BLaER1 treated with 17β-estradiol and CSF1 and Interleukin-3, amounts not matched to agents 10 nM and 100 nM (cell line): ENCODE measurements at regions not wholly inside any gene's neighbourhood (a gene's known extent, or its start where the extent isn't known, plus 50 kb on each side); places are given as distances from the start of the nearest gene placed in this dataset.
"Not testable (repeated sequence)": the region's sequence is repeated elsewhere in the genome, so short reads cannot be mapped to it uniquely, and the experiment has no call there.

Experiments used
- H3K27ac ChIP-seq, 11 experiments: shearing (Covaris generic); formaldehyde crosslinking; 2 replicates each; pipeline ENCODE4 v1.8.1; 2022
- H3K27me3 ChIP-seq, 11 experiments: shearing (Covaris generic); formaldehyde crosslinking; 2 replicates each; pipeline ENCODE4 v1.8.1; 2022
- H3K36me3 ChIP-seq, 11 experiments: shearing (Covaris generic); formaldehyde crosslinking; 2 replicates each; pipeline ENCODE4 v1.8.1; 2022
- H3K4me1 ChIP-seq, 10 experiments: shearing (Covaris generic); formaldehyde crosslinking; 2 replicates each; pipeline ENCODE4 v1.8.1; 2022
- H3K4me2 ChIP-seq, 11 experiments: shearing (Covaris generic); formaldehyde crosslinking; 2 replicates each; pipeline ENCODE4 v1.8.1; 2022
- H3K4me3 ChIP-seq, 10 experiments: shearing (Covaris generic); formaldehyde crosslinking; 2 replicates each; pipeline ENCODE4 v1.8.1; 2022
- H3K9ac ChIP-seq, 11 experiments: shearing (Covaris generic); formaldehyde crosslinking; 2 replicates each; pipeline ENCODE4 v1.8.1; 2022
- H3K9me3 ChIP-seq, 11 experiments: shearing (Covaris generic); formaldehyde crosslinking; replicated peaks in 1 of 11; 2 replicates each; pipeline ENCODE4 v1.8.1; 2022
- H4K20me1 ChIP-seq, 11 experiments: shearing (Covaris generic); formaldehyde crosslinking; 2 replicates each; pipeline ENCODE4 v1.8.1; 2022
- Cebpa-rat ChIP-seq, 11 experiments: shearing (Covaris generic); IDR thresholded peaks; 2 replicates each; pipeline ENCODE4 v1.8.1; 2022

GRCh38 chr10:131831561-131831960 is 69.2 kb upstream of the PPP2R2D start:
- H3K27me3 ChIP-seq = peaks cover 0 to 1% (median 0%) of the 10 kb centered on the region in 11 experiments; a peak in 1 of 22 replicates
- H3K4me1 ChIP-seq = peaks cover 0 to 2% (median under 1%) of the 10 kb centered on the region in 10 experiments; a peak in 9 of 20 replicates
- no peak overlapping the region for H3K4me3 ChIP-seq
- H4K20me1 ChIP-seq = no peaks in the 10 kb centered on the region; a peak in 1 of 22 replicates
- TF ChIP-seq Cebpa-rat (IDR thresholded peaks at IDR 0.05) = no peak
- no peak overlapping the region for H3K27ac ChIP-seq
- no peaks in the 10 kb centered on the region for H3K36me3 ChIP-seq
- peaks cover 16 to 36% (median 23%) of the 10 kb centered on the region in 11 experiments; a peak in 21 of 22 replicates for H3K9me3 ChIP-seq
- H3K4me2 ChIP-seq = no peak overlapping the region
- H3K9ac ChIP-seq = no peak overlapping the region

- Histone ChIP-seq H3K9me3 (peaks cover 16 to 36% (median 23%) of the 10 kb centered on the region in 11 experiments; a peak in 21 of 22 replicates), H3K4me3 (no peak overlapping the region), H3K27ac (no peak overlapping the region), H3K4me1 (no peaks in the 10 kb centered on the region), H4K20me1 (no peaks in the 10 kb centered on the region; a peak in 1 of 22 replicates), H3K27me3 (no peaks in the 10 kb centered on the region), H3K9ac (no peak overlapping the region), H3K4me2 (no peak overlapping the region), H3K36me3 (no peaks in the 10 kb centered on the region)
- no peak for TF ChIP-seq Cebpa-rat (IDR thresholded peaks at IDR 0.05)
Measured at GRCh38 chr10:131832056-131832685, 68.6 kb upstream of the PPP2R2D start.

- no peak for TF ChIP-seq Cebpa-rat (IDR thresholded peaks at IDR 0.05)
- H3K36me3 ChIP-seq = no peaks in the 10 kb centered on the region
- no peaks in the 10 kb centered on the region for H3K27me3 ChIP-seq
- H3K9me3 ChIP-seq = peaks cover 13 to 33% (median 23%) of the 10 kb centered on the region in 11 experiments; a peak in 21 of 22 replicates
- no peaks in the 10 kb centered on the region for H3K4me1 ChIP-seq
- no peak overlapping the region for H3K4me3 ChIP-seq
- H3K9ac ChIP-seq = no peak overlapping the region
- H4K20me1 ChIP-seq = no peaks in the 10 kb centered on the region; a peak in 1 of 22 replicates
- H3K4me2 ChIP-seq = no peak overlapping the region
- no peak overlapping the region for H3K27ac ChIP-seq
Measured at GRCh38 chr10:131833013-131833412, 67.8 kb upstream of the PPP2R2D start.

- Histone ChIP-seq H3K9ac (no peak overlapping the region), H3K9me3 (peaks cover 13 to 30% (median 23%) of the 10 kb centered on the region in 11 experiments; a peak in 21 of 22 replicates), H3K36me3 (no peaks in the 10 kb centered on the region), H3K4me1 (no peaks in the 10 kb centered on the region), H3K27ac (no peak overlapping the region), H3K4me2 (no peak overlapping the region), H3K4me3 (no peak overlapping the region), H4K20me1 (no peaks in the 10 kb centered on the region; a peak in 1 of 22 replicates), H3K27me3 (no peaks in the 10 kb centered on the region)
- no peak for TF ChIP-seq Cebpa-rat (IDR thresholded peaks at IDR 0.05)
Measured at GRCh38 chr10:131833446-131834080, 67.2 kb upstream of the PPP2R2D start.

GRCh38 chr10:131834152-131834810 is 66.5 kb upstream of the PPP2R2D start:
- Histone ChIP-seq H3K4me3 (no peak overlapping the region), H3K27ac (no peak overlapping the region), H3K9ac (no peak overlapping the region), H4K20me1 (no peaks in the 10 kb centered on the region), H3K9me3 (peaks cover 13 to 30% (median 23%) of the 10 kb centered on the region in 11 experiments; a peak in 21 of 22 replicates), H3K27me3 (no peaks in the 10 kb centered on the region), H3K36me3 (no peaks in the 10 kb centered on the region), H3K4me1 (no peaks in the 10 kb centered on the region), H3K4me2 (no peak overlapping the region)
- no peak for TF ChIP-seq Cebpa-rat (IDR thresholded peaks at IDR 0.05)

- no peak for TF ChIP-seq Cebpa-rat (IDR thresholded peaks at IDR 0.05)
Measured at GRCh38 chr10:131838966-131839742, 61.7 kb upstream of the PPP2R2D start.

GRCh38 chr10:131839880-131840787 is 60.7 kb upstream of the PPP2R2D start:
- not testable (repeated sequence) for H4K20me1 ChIP-seq

More at GRCh38 chr10:131838966-131839742, 61.7 kb upstream of the PPP2R2D start:
- Histone ChIP-seq H3K4me1 (peaks cover 7 to 20% (median 14%) of the 10 kb centered on the region in 10 experiments; a peak in 18 of 20 replicates), H3K36me3 (no peaks in the 10 kb centered on the region), H3K9ac (no peak overlapping the region), H3K4me2 (no peak overlapping the region), H3K27me3 (no peaks in the 10 kb centered on the region), H3K27ac (no peak overlapping the region), H3K4me3 (no peak overlapping the region), H4K20me1 (no peaks in the 10 kb centered on the region; a peak in 1 of 22 replicates), H3K9me3 (peaks cover 13 to 19% (median 15%) of the 10 kb centered on the region in 11 experiments; a peak in 21 of 22 replicates)

GRCh38 chr10:131840788-131841118 is 60.1 kb upstream of the PPP2R2D start:
- Histone ChIP-seq H3K27ac (no peak overlapping the region), H3K27me3 (no peaks in the 10 kb centered on the region), H3K9me3 (peaks cover 0 to 3% (median 0%) of the 10 kb centered on the region in 11 experiments; a peak in 5 of 22 replicates), H3K4me2 (peak overlapping the region in 9 of 11 experiments; percentile 16 to 66 (median 46); a peak in 14 of 22 replicates), H3K9ac (no peak overlapping the region), H4K20me1 (peaks cover 0 to 3% (median 0%) of the 10 kb centered on the region in 11 experiments; a peak in 1 of 22 replicates), H3K4me3 (no peak overlapping the region), H3K4me1 (peaks cover 7 to 24% (median 15%) of the 10 kb centered on the region in 10 experiments; a peak in 18 of 20 replicates), H3K36me3 (no peaks in the 10 kb centered on the region)
- no peak for TF ChIP-seq Cebpa-rat (IDR thresholded peaks at IDR 0.05)

More at GRCh38 chr10:131839880-131840787, 60.7 kb upstream of the PPP2R2D start:
- Histone ChIP-seq H3K4me2 (peak overlapping the region in 1 of 11 experiments; percentile 66; a peak in 3 of 22 replicates), H3K4me1 (peaks cover 7 to 20% (median 14%) of the 10 kb centered on the region in 10 experiments; a peak in 18 of 20 replicates)
- H3K27me3 ChIP-seq, H3K27ac ChIP-seq, H3K36me3 ChIP-seq, H3K4me3 ChIP-seq, H3K9me3 ChIP-seq, H3K9ac ChIP-seq: not testable (repeated sequence)
